Colonic mucosa (tissue), 4 donors: ENCODE measurements at regions not wholly inside any gene's neighbourhood (a gene's known extent, or its start where the extent isn't known, plus 50 kb on each side); places are given as distances from the start of the nearest gene placed in this dataset.

Experiments
- DNase-seq: peaks from one replicate; pipeline ENCODE4 v3.0.0-alpha.2; 2020
- H3K27ac ChIP-seq: fragments of 200-600 bp; one replicate; pipeline ENCODE4 v1.8.0; 2021
- H3K27me3 ChIP-seq: fragments of 200-600 bp; one replicate; pipeline ENCODE4 v1.8.0; 2021
- H3K36me3 ChIP-seq: fragments of 200-600 bp; one replicate; pipeline ENCODE4 v1.8.0; 2021
- H3K4me1 ChIP-seq: fragments of 200-600 bp; one replicate; pipeline ENCODE4 v1.8.0; 2021; ENCODE audit warnings: mild to moderate bottlenecking
- H3K4me3 ChIP-seq: fragments of 200-600 bp; one replicate; pipeline ENCODE4 v1.8.0; 2021
- H3K9ac ChIP-seq, 2 donors: one replicate each; pipeline ENCODE4 v1.7.0; 2013; ENCODE audit warnings: control low read depth in 2 of 2, low read depth in 2 of 2, low read length in 2 of 2
- H3K9me3 ChIP-seq: fragments of 200-600 bp; one replicate; pipeline ENCODE4 v1.8.0; 2021
- CTCF ChIP-seq: fragments of 200-600 bp; IDR thresholded peaks from one replicate; pipeline ENCODE4 v1.8.0; 2022; ENCODE audit warnings: antibody characterized with exemption, mild to moderate bottlenecking
- intact Hi-C: fragments of 100-400 bp; cut with DNase I; formaldehyde crosslinking; loops from one replicate; pipeline ENCODE4 v1.14.1; 2022
- donor health status: healthy.
- donor health status: DM: no; HTN: no; CAD: no.
- donor health status: DM: no; HTN: no; CAD: no.

- no peak overlapping the region for H3K4me3 ChIP-seq
- no peak for DNase-seq
- H3K27ac ChIP-seq = no peak overlapping the region
- no peak overlapping the region for H3K9ac ChIP-seq
- no peaks in the 10 kb centered on the region for H3K36me3 ChIP-seq
- no peaks in the 10 kb centered on the region for H3K27me3 ChIP-seq
- TF ChIP-seq CTCF = no peak
- H3K9me3 ChIP-seq = no peaks in the 10 kb centered on the region
- intact Hi-C loops = no loop called here
- no peaks in the 10 kb centered on the region for H3K4me1 ChIP-seq
Measured at GRCh38 chr4:32625687-32626337, 1905.6 kb downstream of the PCDH7 start.

GRCh38 chr4:32631831-32632230 lies 1911.7 kb downstream of the PCDH7 start:
- no peaks in the 10 kb centered on the region for H3K27me3 ChIP-seq
- no peak overlapping the region for H3K4me3 ChIP-seq
- H3K9ac ChIP-seq = no peak overlapping the region
- DNase-seq = no peak
- no peaks in the 10 kb centered on the region for H3K36me3 ChIP-seq
- intact Hi-C loops = no loop called here
- no peaks in the 10 kb centered on the region for H3K4me1 ChIP-seq
- no peak overlapping the region for H3K27ac ChIP-seq
- no peak for TF ChIP-seq CTCF
- H3K9me3 ChIP-seq = no peaks in the 10 kb centered on the region

GRCh38 chr4:32633421-32633820 lies 1913.3 kb downstream of the PCDH7 start:
- no peak for TF ChIP-seq CTCF
- H3K4me1 ChIP-seq = no peaks in the 10 kb centered on the region
- no peaks in the 10 kb centered on the region for H3K9me3 ChIP-seq
- H3K27ac ChIP-seq = no peak overlapping the region
- no peak overlapping the region for H3K4me3 ChIP-seq
- no peak overlapping the region for H3K9ac ChIP-seq
- no peaks in the 10 kb centered on the region for H3K36me3 ChIP-seq
- no peak for DNase-seq
- no peaks in the 10 kb centered on the region for H3K27me3 ChIP-seq
- intact Hi-C loops = no loop called here

GRCh38 chr4:32645653-32646052 lies 1925.5 kb downstream of the PCDH7 start:
- intact Hi-C loops = no loop called here
- Histone ChIP-seq H3K27ac (no peak overlapping the region), H3K27me3 (no peaks in the 10 kb centered on the region), H3K9me3 (no peaks in the 10 kb centered on the region), H3K36me3 (no peaks in the 10 kb centered on the region), H3K4me1 (no peaks in the 10 kb centered on the region), H3K4me3 (no peak overlapping the region), H3K9ac (no peak overlapping the region)
- TF ChIP-seq CTCF = no peak
- no peak for DNase-seq

- TF ChIP-seq CTCF = no peak
- Histone ChIP-seq H3K9ac (no peak overlapping the region), H3K4me1 (no peaks in the 10 kb centered on the region), H3K27me3 (no peaks in the 10 kb centered on the region), H3K4me3 (no peak overlapping the region), H3K27ac (no peak overlapping the region), H3K36me3 (no peaks in the 10 kb centered on the region), H3K9me3 (no peaks in the 10 kb centered on the region)
- intact Hi-C loops = no loop called here
- no peak for DNase-seq
Measured at GRCh38 chr4:32658019-32658418, 1937.8 kb downstream of the PCDH7 start.
